SU-DHL-6 (cell line): ENCODE measurements at regions not wholly inside any gene's neighbourhood (a gene's known extent, or its start where the extent isn't known, plus 50 kb on each side); places are given as distances from the start of the nearest gene placed in this dataset.

ENCODE experiments used
- EZH2phosphoT487 ChIP-seq: fragments of 200-600 bp; sonication (generic), shearing (Covaris generic); conservative IDR thresholded peaks from 2 replicates; pipeline ENCODE4 v1.6.1; 2018; ENCODE audit warnings: mild to moderate bottlenecking, antibody characterized with exemption, low read length, moderate library complexity, mixed read lengths
- TF ChIP-seq, protein P1 (sequence below): fragments of 200-600 bp; sonication (generic); IDR thresholded peaks from one replicate; pipeline ENCODE4 v1.5.1; 2017; ENCODE audit warnings: antibody characterized with exemption, mild to moderate bottlenecking, low read length, moderate library complexity; ENCODE audit not compliant: insufficient read depth, poor library complexity, severe bottlenecking

DNA sequence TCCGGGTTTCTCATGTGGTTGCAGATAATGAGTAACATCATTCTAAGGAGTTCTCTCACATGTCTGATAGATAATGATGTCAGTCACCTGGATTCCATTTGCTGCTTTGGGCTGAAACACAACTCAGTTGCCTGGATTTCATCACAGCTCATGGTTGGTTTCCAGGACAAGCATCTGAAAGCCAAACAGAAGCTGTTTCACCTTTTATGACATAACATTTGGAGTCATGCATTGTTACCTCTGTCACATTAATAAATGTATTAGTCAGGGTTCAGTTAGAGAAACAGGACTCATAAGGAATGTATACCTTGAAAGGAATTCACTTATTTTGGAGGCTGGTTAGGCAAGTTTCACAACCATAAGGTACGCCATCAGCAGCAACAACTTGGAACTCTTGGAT, 251.9 kb upstream of the ATXN7L3B start:
- TF ChIP-seq, protein P1, sequence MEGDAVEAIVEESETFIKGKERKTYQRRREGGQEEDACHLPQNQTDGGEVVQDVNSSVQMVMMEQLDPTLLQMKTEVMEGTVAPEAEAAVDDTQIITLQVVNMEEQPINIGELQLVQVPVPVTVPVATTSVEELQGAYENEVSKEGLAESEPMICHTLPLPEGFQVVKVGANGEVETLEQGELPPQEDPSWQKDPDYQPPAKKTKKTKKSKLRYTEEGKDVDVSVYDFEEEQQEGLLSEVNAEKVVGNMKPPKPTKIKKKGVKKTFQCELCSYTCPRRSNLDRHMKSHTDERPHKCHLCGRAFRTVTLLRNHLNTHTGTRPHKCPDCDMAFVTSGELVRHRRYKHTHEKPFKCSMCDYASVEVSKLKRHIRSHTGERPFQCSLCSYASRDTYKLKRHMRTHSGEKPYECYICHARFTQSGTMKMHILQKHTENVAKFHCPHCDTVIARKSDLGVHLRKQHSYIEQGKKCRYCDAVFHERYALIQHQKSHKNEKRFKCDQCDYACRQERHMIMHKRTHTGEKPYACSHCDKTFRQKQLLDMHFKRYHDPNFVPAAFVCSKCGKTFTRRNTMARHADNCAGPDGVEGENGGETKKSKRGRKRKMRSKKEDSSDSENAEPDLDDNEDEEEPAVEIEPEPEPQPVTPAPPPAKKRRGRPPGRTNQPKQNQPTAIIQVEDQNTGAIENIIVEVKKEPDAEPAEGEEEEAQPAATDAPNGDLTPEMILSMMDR = no peak
- no peak for TF ChIP-seq EZH2phosphoT487
